ENCODE measurements at regions not wholly inside any gene's neighbourhood (a gene's known extent, or its start where the extent isn't known, plus 50 kb on each side); places are given as distances from the start of the nearest gene placed in this dataset.

- Histone ChIP-seq H3K9me3 (peaks cover 0 to 8% (median 6%) of the 10 kb centered on the region in 3 donors), H3K4me1 (no peaks in the 10 kb centered on the region), H3K27me3 (peaks cover 0 to 5% of the 10 kb centered on the region in 2 donors), H3K4me3 (no peak overlapping the region), H3K27ac (no peak overlapping the region), H3K36me3 (no peaks in the 10 kb centered on the region)
- intact Hi-C loops (cut with DNase I; ENCODE audit: low total_unique reads), result no loop called here
- DNase-seq, result no peak
- TF ChIP-seq, protein P1, sequence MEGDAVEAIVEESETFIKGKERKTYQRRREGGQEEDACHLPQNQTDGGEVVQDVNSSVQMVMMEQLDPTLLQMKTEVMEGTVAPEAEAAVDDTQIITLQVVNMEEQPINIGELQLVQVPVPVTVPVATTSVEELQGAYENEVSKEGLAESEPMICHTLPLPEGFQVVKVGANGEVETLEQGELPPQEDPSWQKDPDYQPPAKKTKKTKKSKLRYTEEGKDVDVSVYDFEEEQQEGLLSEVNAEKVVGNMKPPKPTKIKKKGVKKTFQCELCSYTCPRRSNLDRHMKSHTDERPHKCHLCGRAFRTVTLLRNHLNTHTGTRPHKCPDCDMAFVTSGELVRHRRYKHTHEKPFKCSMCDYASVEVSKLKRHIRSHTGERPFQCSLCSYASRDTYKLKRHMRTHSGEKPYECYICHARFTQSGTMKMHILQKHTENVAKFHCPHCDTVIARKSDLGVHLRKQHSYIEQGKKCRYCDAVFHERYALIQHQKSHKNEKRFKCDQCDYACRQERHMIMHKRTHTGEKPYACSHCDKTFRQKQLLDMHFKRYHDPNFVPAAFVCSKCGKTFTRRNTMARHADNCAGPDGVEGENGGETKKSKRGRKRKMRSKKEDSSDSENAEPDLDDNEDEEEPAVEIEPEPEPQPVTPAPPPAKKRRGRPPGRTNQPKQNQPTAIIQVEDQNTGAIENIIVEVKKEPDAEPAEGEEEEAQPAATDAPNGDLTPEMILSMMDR (IDR thresholded peaks at IDR 0.05), result no peak
Observed at GRCh38 chr5:62197697-62198096, 108.3 kb upstream of the KIF2A start.

DNA sequence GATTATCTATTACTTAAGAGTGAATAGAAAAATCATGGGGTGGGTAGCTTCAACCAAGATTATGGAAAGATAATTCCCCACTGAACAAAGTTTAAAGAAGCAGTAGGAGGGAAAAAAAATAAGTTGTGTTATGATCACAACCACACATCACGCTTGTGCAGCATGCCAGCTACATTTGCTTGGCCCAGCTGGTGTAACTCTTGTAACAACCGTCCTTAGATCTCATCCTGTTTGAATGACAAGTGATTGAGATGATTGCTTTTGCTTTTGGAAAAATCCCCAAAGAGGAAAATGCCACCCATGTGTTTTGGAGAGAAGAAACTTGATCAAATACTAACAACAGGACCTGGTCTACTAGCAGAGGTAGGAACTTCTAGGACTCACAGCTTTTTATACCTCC is 107.6 kb upstream of the KIF2A start:
- H3K27ac ChIP-seq, result no peak overlapping the region
- H3K36me3 ChIP-seq, result no peaks in the 10 kb centered on the region
- DNase-seq, result no peak
- intact Hi-C loops (cut with DNase I; ENCODE audit: low total_unique reads), result no loop called here
- H3K4me1 ChIP-seq, result no peaks in the 10 kb centered on the region
- peaks cover 0 to 5% of the 10 kb centered on the region in 2 donors for H3K27me3 ChIP-seq
- peaks cover 0 to under 1% (median 0%) of the 10 kb centered on the region in 3 donors for H3K9me3 ChIP-seq
- no peak overlapping the region for H3K4me3 ChIP-seq
- TF ChIP-seq, protein P1 (IDR thresholded peaks at IDR 0.05), result no peak

- H3K4me3 ChIP-seq, result no peak overlapping the region
- intact Hi-C loops (cut with DNase I; ENCODE audit: low total_unique reads), result no loop called here
- H3K27ac ChIP-seq, result no peak overlapping the region
- no peaks in the 10 kb centered on the region for H3K36me3 ChIP-seq
- no peak for DNase-seq
- H3K4me1 ChIP-seq, result no peaks in the 10 kb centered on the region
- no peaks in the 10 kb centered on the region for H3K9me3 ChIP-seq
- TF ChIP-seq, protein P1 (IDR thresholded peaks at IDR 0.05), result no peak
- H3K27me3 ChIP-seq, result peaks cover 0 to 5% of the 10 kb centered on the region in 2 donors
Observed at GRCh38 chr5:62199792-62200716, 106.0 kb upstream of the KIF2A start.

GRCh38 chr5:62206150-62206829 is 99.7 kb upstream of the KIF2A start:
- intact Hi-C loops (cut with DNase I; ENCODE audit: low total_unique reads), result no loop called here
- Histone ChIP-seq H3K27me3 (peaks cover 0 to 8% of the 10 kb centered on the region in 2 donors), H3K4me3 (no peak overlapping the region), H3K27ac (no peak overlapping the region), H3K4me1 (no peaks in the 10 kb centered on the region), H3K9me3 (no peaks in the 10 kb centered on the region), H3K36me3 (no peaks in the 10 kb centered on the region)
- TF ChIP-seq, protein P1 (IDR thresholded peaks at IDR 0.05), result no peak
- DNase-seq, result no peak

DNA sequence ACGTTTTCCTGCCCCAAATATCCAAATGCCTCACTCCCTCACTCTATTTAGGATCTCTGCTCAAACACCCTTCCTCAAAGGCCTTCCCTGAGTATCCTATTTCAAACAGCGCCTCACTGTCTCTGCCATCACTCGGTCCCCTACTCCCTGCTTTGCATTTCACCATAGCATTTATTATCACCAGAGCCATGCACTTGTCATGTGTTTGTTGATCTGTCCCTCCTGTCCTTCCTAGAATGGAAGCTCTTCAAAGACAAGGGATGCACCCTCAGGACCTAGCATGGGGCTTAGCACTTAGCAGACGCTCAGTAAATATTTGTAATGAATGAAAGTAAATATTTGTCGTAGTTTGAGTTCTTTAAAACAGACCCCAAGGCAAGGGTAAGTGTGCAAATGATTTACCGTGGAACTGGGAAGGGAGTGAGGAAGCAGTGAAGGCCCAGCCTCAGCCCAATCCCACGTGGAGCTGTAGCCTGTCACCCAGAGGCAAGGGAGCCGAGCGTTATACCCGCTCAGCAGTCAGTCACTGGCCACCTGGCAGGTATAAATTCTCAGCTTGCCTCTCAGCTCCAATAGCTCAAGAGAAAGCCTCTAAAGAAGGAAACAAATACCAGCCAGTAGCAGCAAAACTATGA is 97.7 kb upstream of the KIF2A start:
- no peak for DNase-seq
- TF ChIP-seq, protein P1 (IDR thresholded peaks at IDR 0.05), result no peak
- H3K27me3 ChIP-seq, result peaks cover 0 to 10% of the 10 kb centered on the region in 2 donors
- intact Hi-C loops (cut with DNase I; ENCODE audit: low total_unique reads), result no loop called here
- H3K27ac ChIP-seq, result no peak overlapping the region
- no peak overlapping the region for H3K4me3 ChIP-seq
- no peaks in the 10 kb centered on the region for H3K4me1 ChIP-seq
- no peaks in the 10 kb centered on the region for H3K9me3 ChIP-seq
- no peaks in the 10 kb centered on the region for H3K36me3 ChIP-seq
